Esophagus squamous epithelium (tissue), 4 donors: ENCODE measurements at regions not wholly inside any gene's neighbourhood (a gene's known extent, or its start where the extent isn't known, plus 50 kb on each side); places are given as distances from the start of the nearest gene placed in this dataset.

Source experiments
- POLR2A ChIP-seq, 4 donors: fragments of 450-650 bp; IDR thresholded peaks; one replicate each; pipeline ENCODE4 v1.6.1; 2017; ENCODE audit warnings: antibody characterized with exemption in 4 of 4, mild to moderate bottlenecking in 4 of 4, moderate library complexity in 3 of 4
- TF ChIP-seq, protein P1 (sequence below), 6 experiments: fragments of 450-650 bp in 4 of 6; fragments of 200-600 bp in 2 of 6; sonication (generic) in 2 of 6; IDR thresholded peaks; one replicate each; pipeline ENCODE4 v1.5.1; 2016 to 2019; ENCODE audit warnings: antibody characterized with exemption in 6 of 6, mild to moderate bottlenecking in 4 of 6, moderate library complexity in 4 of 6

DNA sequence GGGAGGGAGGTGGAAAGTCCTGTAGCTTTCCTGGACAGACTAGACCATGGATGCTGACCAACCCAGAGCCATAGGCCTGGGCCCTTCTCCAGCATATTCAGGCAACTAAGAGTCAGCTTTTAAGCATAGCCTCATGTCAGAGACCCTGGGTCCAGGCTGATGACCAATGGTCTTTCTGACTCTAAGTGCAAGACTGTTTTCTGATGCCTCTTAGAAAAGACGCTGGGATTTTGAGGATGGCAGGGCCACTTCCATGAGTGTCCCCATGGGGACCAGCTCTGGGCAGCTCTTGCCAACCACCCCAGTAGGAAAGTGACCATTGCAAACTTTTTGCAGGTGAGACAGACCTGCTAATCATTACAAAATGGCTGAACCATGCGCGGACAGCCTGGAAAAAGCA lies 135.6 kb upstream of the KL start:
- TF ChIP-seq, protein P1, sequence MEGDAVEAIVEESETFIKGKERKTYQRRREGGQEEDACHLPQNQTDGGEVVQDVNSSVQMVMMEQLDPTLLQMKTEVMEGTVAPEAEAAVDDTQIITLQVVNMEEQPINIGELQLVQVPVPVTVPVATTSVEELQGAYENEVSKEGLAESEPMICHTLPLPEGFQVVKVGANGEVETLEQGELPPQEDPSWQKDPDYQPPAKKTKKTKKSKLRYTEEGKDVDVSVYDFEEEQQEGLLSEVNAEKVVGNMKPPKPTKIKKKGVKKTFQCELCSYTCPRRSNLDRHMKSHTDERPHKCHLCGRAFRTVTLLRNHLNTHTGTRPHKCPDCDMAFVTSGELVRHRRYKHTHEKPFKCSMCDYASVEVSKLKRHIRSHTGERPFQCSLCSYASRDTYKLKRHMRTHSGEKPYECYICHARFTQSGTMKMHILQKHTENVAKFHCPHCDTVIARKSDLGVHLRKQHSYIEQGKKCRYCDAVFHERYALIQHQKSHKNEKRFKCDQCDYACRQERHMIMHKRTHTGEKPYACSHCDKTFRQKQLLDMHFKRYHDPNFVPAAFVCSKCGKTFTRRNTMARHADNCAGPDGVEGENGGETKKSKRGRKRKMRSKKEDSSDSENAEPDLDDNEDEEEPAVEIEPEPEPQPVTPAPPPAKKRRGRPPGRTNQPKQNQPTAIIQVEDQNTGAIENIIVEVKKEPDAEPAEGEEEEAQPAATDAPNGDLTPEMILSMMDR (IDR thresholded peaks at IDR 0.05) = no peak
- no peak for TF ChIP-seq POLR2A (IDR thresholded peaks at IDR 0.05)
